SK-N-SH treated with all-trans-retinoic acid at 6 μM for 48 hours (cell line): ENCODE measurements at regions not wholly inside any gene's neighbourhood (a gene's known extent, or its start where the extent isn't known, plus 50 kb on each side); places are given as distances from the start of the nearest gene placed in this dataset.
A peak's percentile ranks its signal among the peaks of the same experiment; 100 is the strongest.
"Not testable (repeated sequence)": the region's sequence is repeated elsewhere in the genome, so short reads cannot be mapped to it uniquely, and the experiment has no call there.

ENCODE experiments used
- ATAC-seq: fragments of 200-7000 bp; cut with Tn5 transposase; 3 replicates; pipeline ENCODE4 v1.9.1; 2020; ENCODE audit warnings: mild to moderate bottlenecking, moderate library complexity
- BACH2 ChIP-seq: fragments of 250-450 bp; sonication (Bioruptor Pico); IDR thresholded peaks from 2 replicates; pipeline ENCODE4 v1.9.0; 2021; ENCODE audit warnings: mild to moderate bottlenecking, borderline replicate concordance
- CREB5 ChIP-seq: fragments of 250-450 bp; sonication (Bioruptor Pico); IDR thresholded peaks from 2 replicates; pipeline ENCODE4 v1.5.1; 2020; ENCODE audit warnings: low read depth, mild to moderate bottlenecking, moderate library complexity
- CSDC2 ChIP-seq: fragments of 250-450 bp; sonication (Bioruptor Pico); IDR thresholded peaks from 2 replicates; pipeline ENCODE4 v1.5.0; 2020; ENCODE audit warnings: mild to moderate bottlenecking, moderate library complexity
- ESRRG ChIP-seq: fragments of 250-450 bp; sonication (Bioruptor Pico); IDR thresholded peaks from 2 replicates; pipeline ENCODE4 v1.6.1; 2021; ENCODE audit warnings: mild to moderate bottlenecking
- OSR1 ChIP-seq: fragments of 250-450 bp; sonication (Bioruptor Pico); IDR thresholded peaks from 2 replicates; pipeline ENCODE4 v1.8.0; 2022; ENCODE audit warnings: moderate library complexity, mild to moderate bottlenecking, inconsistent platforms
- PPARA ChIP-seq: fragments of 250-450 bp; sonication (Bioruptor Pico); IDR thresholded peaks from 2 replicates; pipeline ENCODE4 v1.5.0; 2020; ENCODE audit warnings: mild to moderate bottlenecking, borderline replicate concordance
- RARB ChIP-seq: fragments of 250-450 bp; sonication (Bioruptor Pico); IDR thresholded peaks from 2 replicates; pipeline ENCODE4 v1.8.0; 2021; ENCODE audit warnings: mild to moderate bottlenecking, moderate library complexity
- SNAI2 ChIP-seq: fragments of 250-450 bp; sonication (Bioruptor Pico); IDR thresholded peaks from 2 replicates; pipeline ENCODE4 v1.5.0; 2020; ENCODE audit warnings: mild to moderate bottlenecking, moderate library complexity
- TCF4 ChIP-seq: fragments of 250-450 bp; sonication (Bioruptor Pico); IDR thresholded peaks from 2 replicates; pipeline ENCODE4 v1.8.0; 2021; ENCODE audit warnings: mild to moderate bottlenecking, moderate library complexity, borderline replicate concordance
- TOX ChIP-seq: fragments of 250-450 bp; sonication (Bioruptor Pico); IDR thresholded peaks from 2 replicates; pipeline ENCODE4 v1.8.0; 2021; ENCODE audit warnings: mild to moderate bottlenecking, moderate library complexity, borderline replicate concordance
- ZFP30 ChIP-seq: fragments of 450-650 bp; formaldehyde crosslinking; IDR thresholded peaks from 2 replicates; pipeline ENCODE4 v1.5.0; 2022; ENCODE audit warnings: mild to moderate bottlenecking, moderate library complexity
- ZNF565 ChIP-seq: fragments of 450-650 bp; formaldehyde crosslinking; conservative IDR thresholded peaks from 2 replicates; pipeline ENCODE4 v1.5.0; 2020; ENCODE audit warnings: low read depth, mild to moderate bottlenecking, moderate library complexity
- ZNF70 ChIP-seq: fragments of 450-650 bp; formaldehyde crosslinking; IDR thresholded peaks from 2 replicates; pipeline ENCODE4 v1.5.0; 2020; ENCODE audit warnings: mild to moderate bottlenecking, moderate library complexity
- ZNF8 ChIP-seq: fragments of 450-650 bp; formaldehyde crosslinking; IDR thresholded peaks from 2 replicates; pipeline ENCODE4 v1.5.0; 2020; ENCODE audit warnings: mild to moderate bottlenecking, moderate library complexity
- TF ChIP-seq, protein P1 (sequence below): fragments of 250-450 bp; sonication (Bioruptor Pico); IDR thresholded peaks from 2 replicates; pipeline ENCODE4 v1.8.0; 2020; ENCODE audit warnings: mild to moderate bottlenecking, moderate library complexity, borderline replicate concordance
- TF ChIP-seq, protein P2 (sequence below): fragments of 250-450 bp; sonication (Bioruptor Pico); IDR thresholded peaks from 2 replicates; pipeline ENCODE4 v1.8.0; 2021; ENCODE audit warnings: low read depth, mild to moderate bottlenecking, moderate library complexity, borderline replicate concordance

DNA sequence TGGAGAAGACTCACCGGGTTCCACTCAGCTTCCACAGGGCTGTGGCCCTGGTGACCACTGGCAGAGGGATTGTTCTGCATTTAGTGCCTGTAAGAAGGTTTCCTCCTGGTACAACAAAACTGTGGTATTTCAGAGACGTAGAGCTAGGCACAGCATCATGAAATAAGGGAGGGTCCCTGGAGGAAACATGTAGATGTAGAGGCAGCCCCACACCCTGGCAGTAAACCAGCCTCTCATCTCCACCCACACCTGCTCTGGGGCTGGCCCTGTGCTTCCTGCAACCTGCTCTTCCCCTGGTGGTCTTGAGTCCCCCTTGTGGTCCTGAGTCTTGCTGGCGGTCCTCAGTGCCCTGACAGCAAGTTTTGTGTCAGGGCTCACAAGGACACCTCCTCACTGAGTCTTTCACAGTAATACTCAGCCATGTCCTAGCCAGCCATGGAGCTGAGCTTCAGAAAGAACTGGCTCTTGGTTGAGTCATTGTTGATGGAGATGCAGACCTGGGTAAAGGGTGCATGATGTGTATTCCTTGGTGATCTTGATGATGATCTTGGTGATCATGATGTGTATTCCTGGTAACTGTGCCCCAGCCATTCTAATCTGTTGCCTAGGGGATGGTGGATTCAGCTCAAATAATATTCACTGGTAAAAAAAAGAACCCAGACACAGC lies 121.8 kb downstream of the OR4M2 start:
- not testable (repeated sequence) for ATAC-seq

- ATAC-seq = not testable (repeated sequence)
Measured at GRCh38 chr15:22203208-22203607, 122.9 kb downstream of the OR4M2 start.

- ATAC-seq = not testable (repeated sequence)
Measured at GRCh38 chr15:22209086-22209485, 128.8 kb downstream of the OR4M2 start.

GRCh38 chr15:22222596-22222995 lies 142.3 kb downstream of the OR4M2 start:
- not testable (repeated sequence) for ATAC-seq

DNA sequence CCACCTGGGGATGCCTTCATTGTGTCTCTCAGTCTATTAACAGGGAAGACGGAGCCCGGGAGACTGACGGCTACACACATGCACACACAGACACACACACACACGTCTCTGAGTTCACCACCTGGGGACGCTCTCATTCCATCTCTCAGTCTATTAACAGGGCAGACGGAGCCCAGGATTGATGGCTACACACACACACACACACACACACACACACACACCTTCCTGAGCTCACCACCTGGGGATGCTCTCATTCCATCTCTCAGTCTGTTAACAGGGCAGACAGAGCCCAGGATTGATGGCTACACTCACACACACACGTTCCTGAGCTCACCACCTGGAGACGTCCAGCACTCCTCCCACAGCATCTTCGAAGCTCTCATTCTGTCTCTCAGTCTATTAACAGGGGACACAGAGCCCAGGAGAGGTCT lies 143.9 kb downstream of the OR4M2 start:
- ATAC-seq = 0 out of 3 replicates have a peak, but pooled peaks have one; percentile 11
- TF ChIP-seq BACH2 (CRISPR knock-in tag) (no peak), CREB5 (CRISPR knock-in tag) (no peak), ZNF8 (no peak), SNAI2 (CRISPR knock-in tag) (no peak), ESRRG (no peak), RARB (CRISPR knock-in tag) (no peak)
- TF ChIP-seq, protein P1, sequence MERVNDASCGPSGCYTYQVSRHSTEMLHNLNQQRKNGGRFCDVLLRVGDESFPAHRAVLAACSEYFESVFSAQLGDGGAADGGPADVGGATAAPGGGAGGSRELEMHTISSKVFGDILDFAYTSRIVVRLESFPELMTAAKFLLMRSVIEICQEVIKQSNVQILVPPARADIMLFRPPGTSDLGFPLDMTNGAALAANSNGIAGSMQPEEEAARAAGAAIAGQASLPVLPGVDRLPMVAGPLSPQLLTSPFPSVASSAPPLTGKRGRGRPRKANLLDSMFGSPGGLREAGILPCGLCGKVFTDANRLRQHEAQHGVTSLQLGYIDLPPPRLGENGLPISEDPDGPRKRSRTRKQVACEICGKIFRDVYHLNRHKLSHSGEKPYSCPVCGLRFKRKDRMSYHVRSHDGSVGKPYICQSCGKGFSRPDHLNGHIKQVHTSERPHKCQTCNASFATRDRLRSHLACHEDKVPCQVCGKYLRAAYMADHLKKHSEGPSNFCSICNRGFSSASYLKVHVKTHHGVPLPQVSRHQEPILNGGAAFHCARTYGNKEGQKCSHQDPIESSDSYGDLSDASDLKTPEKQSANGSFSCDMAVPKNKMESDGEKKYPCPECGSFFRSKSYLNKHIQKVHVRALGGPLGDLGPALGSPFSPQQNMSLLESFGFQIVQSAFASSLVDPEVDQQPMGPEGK (CRISPR knock-in tag) = no peak
- TF ChIP-seq, protein P2, sequence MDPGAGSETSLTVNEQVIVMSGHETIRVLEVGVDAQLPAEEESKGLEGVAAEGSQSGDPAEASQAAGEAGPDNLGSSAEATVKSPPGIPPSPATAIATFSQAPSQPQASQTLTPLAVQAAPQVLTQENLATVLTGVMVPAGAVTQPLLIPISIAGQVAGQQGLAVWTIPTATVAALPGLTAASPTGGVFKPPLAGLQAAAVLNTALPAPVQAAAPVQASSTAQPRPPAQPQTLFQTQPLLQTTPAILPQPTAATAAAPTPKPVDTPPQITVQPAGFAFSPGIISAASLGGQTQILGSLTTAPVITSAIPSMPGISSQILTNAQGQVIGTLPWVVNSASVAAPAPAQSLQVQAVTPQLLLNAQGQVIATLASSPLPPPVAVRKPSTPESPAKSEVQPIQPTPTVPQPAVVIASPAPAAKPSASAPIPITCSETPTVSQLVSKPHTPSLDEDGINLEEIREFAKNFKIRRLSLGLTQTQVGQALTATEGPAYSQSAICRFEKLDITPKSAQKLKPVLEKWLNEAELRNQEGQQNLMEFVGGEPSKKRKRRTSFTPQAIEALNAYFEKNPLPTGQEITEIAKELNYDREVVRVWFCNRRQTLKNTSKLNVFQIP (CRISPR knock-in tag) = no peak

DNA sequence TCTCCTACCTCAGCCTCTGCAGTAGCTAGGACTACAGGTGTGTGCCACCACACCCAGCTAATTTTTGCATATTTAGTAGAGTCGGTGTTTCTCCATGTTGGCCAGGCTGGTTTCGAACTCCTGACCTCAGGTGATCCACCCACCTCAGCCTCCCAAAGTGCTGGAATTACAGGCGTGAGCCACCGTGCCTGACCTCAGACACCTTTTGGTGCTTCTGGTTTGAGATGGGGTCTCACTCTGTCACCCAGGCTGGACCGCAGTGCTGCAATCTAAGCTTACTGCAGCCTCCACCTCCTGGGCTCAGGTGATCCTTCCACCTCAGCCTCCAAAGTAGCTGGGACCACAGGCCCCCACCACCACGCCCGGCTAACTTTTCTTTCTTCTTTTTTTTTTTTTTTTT lies 144.6 kb downstream of the OR4M2 start:
- not testable (repeated sequence) for ATAC-seq

GRCh38 chr15:22226034-22226790 lies 145.9 kb downstream of the OR4M2 start:
- TF ChIP-seq TCF4 (CRISPR knock-in tag) = no peak
- no peak for TF ChIP-seq ZNF565 (CRISPR knock-in tag)
- no peak for TF ChIP-seq ZFP30
- ATAC-seq = no peak

GRCh38 chr15:22227411-22228100 lies 147.2 kb downstream of the OR4M2 start:
- ATAC-seq = no peak
- no peak for TF ChIP-seq ZNF565 (CRISPR knock-in tag)
- TF ChIP-seq TOX = no peak
- TF ChIP-seq OSR1 (CRISPR knock-in tag) = no peak
- TF ChIP-seq SNAI2 (CRISPR knock-in tag) = no peak
- TF ChIP-seq, protein P1 (CRISPR knock-in tag) = no peak
- no peak for TF ChIP-seq ZNF70
- TF ChIP-seq PPARA = no peak
- TF ChIP-seq CSDC2 (CRISPR knock-in tag) = no peak
- no peak for TF ChIP-seq ESRRG
